Activated B cell treated with CpG ODN at 0.5 μM for 24 hours (primary cell): ENCODE measurements at regions not wholly inside any gene's neighbourhood (a gene's known extent, or its start where the extent isn't known, plus 50 kb on each side); places are given as distances from the start of the nearest gene placed in this dataset.

Source experiments
- ATAC-seq: fragments of 200-7000 bp; cut with Tn5 transposase; one replicate; pipeline ENCODE4 v1.10.0; 2021; ENCODE audit warnings: low read depth, mild to moderate bottlenecking, moderate library complexity
- CTCF ChIA-PET: fragments of 350-600 bp; sonication (Branson Sonifier 250); formaldehyde crosslinking; loops from one replicate; lab custom pipeline; 2021; ENCODE audit warnings: antibody characterized with exemption; lab: Charles Lee
- POLR2A ChIA-PET: fragments of 350-600 bp; sonication (Branson Sonifier 250); formaldehyde crosslinking; loops from one replicate; lab custom pipeline; 2021; ENCODE audit warnings: antibody characterized with exemption; lab: Charles Lee
- DNase-seq: peaks from one replicate; pipeline ENCODE4 v3.0.0; 2022
- H3K27ac Mint-ChIP-seq: one replicate; pipeline ENCODE4 v1.8.0; 2020; ENCODE audit warnings: mixed read lengths
- H3K27me3 Mint-ChIP-seq: one replicate; pipeline ENCODE4 v1.8.0; 2021; ENCODE audit warnings: mixed read lengths
- H3K36me3 Mint-ChIP-seq: one replicate; pipeline ENCODE4 v1.8.0; 2021; ENCODE audit warnings: low read depth, mixed read lengths
- H3K4me1 Mint-ChIP-seq: one replicate; pipeline ENCODE4 v1.8.0; 2021; ENCODE audit warnings: mixed read lengths
- H3K4me3 Mint-ChIP-seq: one replicate; pipeline ENCODE4 v1.8.0; 2020; ENCODE audit warnings: mild to moderate bottlenecking, mixed read lengths
- H3K9me3 Mint-ChIP-seq: one replicate; pipeline ENCODE4 v1.8.0; 2020; ENCODE audit warnings: mixed read lengths
- CTCF ChIP-seq: fragments of 200-600 bp; IDR thresholded peaks from one replicate; pipeline ENCODE4 v1.8.0; 2022; ENCODE audit warnings: antibody characterized with exemption, mild to moderate bottlenecking
- intact Hi-C: fragments of 100-400 bp; cut with micrococcal nuclease; formaldehyde crosslinking; loops from one replicate; pipeline ENCODE4 v1.15.1; 2024

- CTCF ChIA-PET = no interaction called here
- H3K36me3 Mint-ChIP-seq = no peaks in the 10 kb centered on the region
These were observed 67.6 kb upstream of the ST6GALNAC5 start for GRCh38 chr1:76799700-76800099.

GRCh38 chr1:76802094-76802493 is 65.2 kb upstream of the ST6GALNAC5 start:
- DNase-seq (no peak), ATAC-seq (no peak)
- ChIA-PET CTCF (no interaction called here), POLR2A (no interaction called here)
- Mint-ChIP-seq H3K36me3 (no peaks in the 10 kb centered on the region), H3K27ac (no peak overlapping the region), H3K27me3 (no peaks in the 10 kb centered on the region), H3K9me3 (no peaks in the 10 kb centered on the region), H3K4me1 (no peaks in the 10 kb centered on the region), H3K4me3 (no peak overlapping the region)
- no peak for TF ChIP-seq CTCF
- intact Hi-C loops = no loop called here

More at GRCh38 chr1:76799700-76800099, 67.6 kb upstream of the ST6GALNAC5 start:
- no peaks in the 10 kb centered on the region for H3K9me3 Mint-ChIP-seq
- POLR2A ChIA-PET = no interaction called here
- H3K4me1 Mint-ChIP-seq = no peaks in the 10 kb centered on the region
- no peak overlapping the region for H3K27ac Mint-ChIP-seq
- TF ChIP-seq CTCF = no peak
- ATAC-seq (no peak), DNase-seq (no peak)
- H3K4me3 Mint-ChIP-seq = no peak overlapping the region
- intact Hi-C loops = no loop called here
- H3K27me3 Mint-ChIP-seq = no peaks in the 10 kb centered on the region

- ATAC-seq (no peak), DNase-seq (no peak)
- intact Hi-C loops = no loop called here
- peaks cover 1% of the 10 kb centered on the region for H3K27me3 Mint-ChIP-seq
- POLR2A ChIA-PET = no interaction called here
- CTCF ChIA-PET = no interaction called here
- no peak overlapping the region for H3K4me3 Mint-ChIP-seq
- no peaks in the 10 kb centered on the region for H3K9me3 Mint-ChIP-seq
- no peak for TF ChIP-seq CTCF
- H3K4me1 Mint-ChIP-seq = no peaks in the 10 kb centered on the region
- no peaks in the 10 kb centered on the region for H3K36me3 Mint-ChIP-seq
- no peak overlapping the region for H3K27ac Mint-ChIP-seq
These were observed 59.6 kb upstream of the ST6GALNAC5 start for GRCh38 chr1:76807543-76808260.
